MV-4-11 (cell line): ENCODE measurements at regions not wholly inside any gene's neighbourhood (a gene's known extent, or its start where the extent isn't known, plus 50 kb on each side); places are given as distances from the start of the nearest gene placed in this dataset.
"Not testable (repeated sequence)": the region's sequence is repeated elsewhere in the genome, so short reads cannot be mapped to it uniquely, and the experiment has no call there.

ENCODE experiments used
- DNase-seq: peaks from one replicate; lab custom pipeline; 2025; lab: John Stamatoyannopoulos, UW

GRCh38 chr11:23151819-23152218 lies 291.5 kb upstream of the CCDC179 start:
- no peak for DNase-seq

DNA sequence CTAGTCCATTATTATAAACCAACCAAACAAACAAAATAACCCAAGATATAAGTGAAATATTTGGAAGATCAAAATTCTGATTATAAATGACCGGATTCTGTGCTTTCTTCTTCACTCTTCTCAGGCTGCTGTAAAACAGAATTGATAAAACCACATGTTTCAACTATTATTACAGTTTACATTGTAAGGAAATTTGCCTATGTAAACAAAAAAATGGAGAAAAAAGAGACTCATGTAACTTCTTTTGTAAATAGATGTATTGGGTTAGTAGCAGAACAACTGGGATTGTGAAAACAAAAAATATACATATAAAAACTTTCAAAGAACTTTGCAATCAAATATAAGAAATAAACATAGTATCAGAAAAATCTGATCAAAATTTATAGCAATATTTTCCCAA lies 295.2 kb upstream of the CCDC179 start:
- DNase-seq: no peak

- DNase-seq: no peak
Observed at GRCh38 chr11:23164022-23164421, 303.7 kb upstream of the CCDC179 start.

GRCh38 chr11:23166376-23166775 lies 306.1 kb upstream of the CCDC179 start:
- no peak for DNase-seq

DNA sequence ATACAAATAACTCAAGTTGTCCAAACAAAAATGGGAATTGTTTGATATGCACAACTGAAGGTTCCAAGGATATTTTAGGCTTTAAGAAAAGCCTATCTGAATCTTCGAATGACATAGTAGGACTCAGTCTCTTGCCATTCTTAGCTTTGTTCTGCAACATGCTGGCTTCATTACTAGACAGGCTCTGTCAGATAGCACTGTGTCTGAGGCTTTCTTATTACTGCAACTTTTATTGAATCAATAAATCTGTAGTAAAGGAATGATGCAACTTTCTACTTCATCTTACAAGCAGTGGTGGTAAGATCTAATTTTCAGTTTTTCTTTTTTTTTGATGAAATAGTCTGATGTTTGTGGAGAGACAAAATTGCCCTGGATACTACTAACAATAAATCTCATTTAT lies 319.3 kb upstream of the CCDC179 start:
- DNase-seq: no peak

GRCh38 chr11:23181022-23181807 lies 320.9 kb upstream of the CCDC179 start:
- peak; percentile 56 for DNase-seq

DNA sequence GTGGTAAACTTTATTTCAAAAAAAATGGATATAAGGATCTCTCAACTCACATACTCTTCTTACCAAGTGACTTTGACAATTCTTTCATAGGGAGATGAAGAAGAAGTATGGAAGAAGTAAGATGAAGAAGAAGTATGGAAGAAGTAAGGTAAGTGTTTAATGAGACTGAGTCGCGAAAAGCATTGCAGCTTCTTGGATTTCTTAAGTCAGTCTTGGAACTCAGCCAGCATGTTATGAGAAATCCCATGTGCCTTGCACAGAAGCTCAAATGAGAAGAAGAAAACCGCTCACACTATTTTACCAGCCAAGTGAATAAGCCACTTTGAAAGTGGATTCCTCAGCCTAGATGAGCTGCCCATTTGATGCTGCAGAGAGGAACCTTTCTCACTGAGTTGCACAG lies 332.0 kb upstream of the CCDC179 start:
- no peak for DNase-seq

- DNase-seq: no peak
Observed at GRCh38 chr11:23201936-23202522, 341.8 kb upstream of the CCDC179 start.

- no peak for DNase-seq
Observed at GRCh38 chr11:23202611-23203010, 342.3 kb upstream of the CCDC179 start.

DNA sequence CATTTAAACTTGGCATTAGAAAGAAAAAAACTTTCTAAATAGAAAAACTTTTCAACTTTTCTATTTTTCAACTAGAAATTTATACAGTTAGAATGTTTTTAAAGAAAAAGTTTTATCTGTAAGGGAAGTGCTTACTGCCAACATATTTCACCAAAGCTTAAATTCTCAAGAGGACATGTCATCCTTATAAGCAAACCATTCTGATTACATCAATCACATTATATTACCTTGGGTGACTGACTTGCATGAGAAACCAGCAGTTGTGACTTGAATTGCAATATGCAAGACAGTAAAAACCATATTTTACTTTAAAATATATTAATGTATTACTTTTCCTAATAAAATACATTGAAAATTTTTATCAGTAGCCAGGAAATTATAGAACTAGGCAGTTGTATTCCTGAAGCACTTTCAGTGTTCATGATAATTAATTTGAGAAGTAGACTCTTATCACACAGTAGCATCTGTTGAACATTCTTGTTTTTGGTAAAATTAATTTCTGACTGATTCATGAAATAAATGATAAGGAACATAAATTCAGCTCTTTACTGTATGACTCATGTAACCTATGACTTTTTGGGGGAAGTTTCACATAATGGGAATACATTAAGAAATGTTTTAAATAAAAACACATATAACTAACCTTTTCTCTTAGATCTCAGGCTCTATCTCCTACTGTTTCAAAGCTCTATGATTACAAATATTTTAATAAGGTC lies 345.0 kb upstream of the CCDC179 start:
- DNase-seq: no peak

- DNase-seq: no peak
Observed at GRCh38 chr11:23206741-23207336, 346.6 kb upstream of the CCDC179 start.

GRCh38 chr11:23211221-23211620 lies 350.9 kb upstream of the CCDC179 start:
- no peak for DNase-seq

DNA sequence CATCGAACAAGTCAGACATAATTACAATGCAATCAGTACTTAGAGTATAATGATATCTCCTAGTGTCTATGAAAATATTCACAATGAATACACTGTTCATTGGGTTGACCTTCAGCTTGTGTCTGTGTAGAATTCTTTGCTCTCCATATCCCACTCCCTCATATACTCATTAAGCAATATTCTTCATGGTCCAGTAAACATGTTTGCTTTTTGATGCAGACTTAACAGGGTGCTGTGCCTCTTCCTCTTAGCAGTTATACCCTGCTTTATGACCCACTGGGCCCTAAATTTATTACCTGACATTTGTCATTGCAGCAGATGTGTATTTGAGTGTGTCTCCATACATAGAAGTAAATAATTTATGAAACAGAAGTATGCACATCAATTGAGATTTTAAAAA lies 352.5 kb upstream of the CCDC179 start:
- no peak for DNase-seq

DNA sequence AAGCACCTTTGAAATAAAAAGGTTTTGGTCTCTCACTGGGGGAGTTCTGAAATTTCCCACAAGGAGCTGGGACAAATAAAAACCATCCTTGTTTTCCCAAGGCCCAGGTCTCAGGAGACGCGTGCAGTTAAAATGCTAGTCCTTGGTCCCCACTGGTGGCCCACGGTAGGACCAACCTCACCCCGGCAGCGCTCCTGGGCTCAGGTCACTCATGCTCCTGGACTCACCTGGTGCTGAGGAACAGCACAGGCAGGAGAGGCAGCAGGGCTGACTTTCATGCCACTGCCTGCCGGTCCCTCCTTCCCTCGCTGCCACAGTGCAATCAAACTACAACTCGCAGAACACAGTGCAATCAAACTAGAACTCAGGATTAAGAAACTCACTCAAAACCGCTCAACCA lies 356.8 kb upstream of the CCDC179 start:
- no peak for DNase-seq

GRCh38 chr11:23220086-23220485 lies 359.8 kb upstream of the CCDC179 start:
- not testable (repeated sequence) for DNase-seq

- no peak for DNase-seq
Observed at GRCh38 chr11:23221366-23221765, 361.1 kb upstream of the CCDC179 start.

- no peak for DNase-seq
Observed at GRCh38 chr11:23226331-23227077, 366.2 kb upstream of the CCDC179 start.

DNA sequence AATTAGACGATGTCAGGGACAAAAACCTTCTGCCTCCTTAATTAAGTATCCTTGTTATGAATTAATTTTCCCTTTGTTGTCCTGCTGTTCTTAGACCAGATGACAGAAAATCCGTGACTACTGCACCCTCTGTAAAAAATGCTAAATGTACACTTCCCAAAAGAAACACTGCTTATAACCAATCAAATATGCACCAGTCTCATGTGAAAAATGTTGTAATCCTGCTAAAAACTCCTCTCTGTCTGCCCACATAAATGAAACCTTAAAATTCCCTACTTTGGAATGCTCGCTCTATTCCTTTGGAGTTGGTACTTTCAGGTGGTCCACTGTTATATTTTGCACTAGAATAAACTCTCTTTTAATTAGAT lies 366.8 kb upstream of the CCDC179 start:
- DNase-seq: no peak

DNA sequence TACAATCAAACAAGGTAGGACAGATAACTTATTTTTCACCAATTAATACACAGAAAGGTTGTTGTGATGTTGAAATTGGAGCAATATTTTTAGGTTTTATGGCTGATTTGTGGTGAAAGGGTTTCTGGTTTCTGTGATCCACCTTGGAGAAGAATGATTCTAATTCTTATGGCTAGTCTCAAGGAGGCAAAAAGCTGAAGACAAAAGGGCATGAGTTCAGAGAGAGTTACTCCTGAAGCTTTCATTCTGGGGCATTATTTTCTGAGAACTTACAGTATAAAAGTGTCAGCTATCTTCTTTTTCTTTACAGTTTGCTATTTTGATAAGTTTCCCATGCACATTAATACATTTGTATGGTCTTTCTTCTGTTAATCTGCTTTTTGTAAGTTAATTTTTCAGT lies 372.4 kb upstream of the CCDC179 start:
- DNase-seq: no peak

GRCh38 chr11:23233075-23233474 lies 372.8 kb upstream of the CCDC179 start:
- DNase-seq: no peak

- no peak for DNase-seq
Observed at GRCh38 chr11:23236826-23237555, 376.7 kb upstream of the CCDC179 start.
